Prostate gland (tissue), 2 donors: ENCODE measurements at regions not wholly inside any gene's neighbourhood (a gene's known extent, or its start where the extent isn't known, plus 50 kb on each side); places are given as distances from the start of the nearest gene placed in this dataset.

Experiments
- DNase-seq: peaks from one replicate; pipeline ENCODE4 v3.0.0-alpha.2; 2019; ENCODE audit warnings: low spot score
- H3K27ac ChIP-seq, 2 donors: fragments of 200-600 bp; sonication (generic); 2 replicates each; pipeline ENCODE4 v1.5.1; 2017 to 2019
- H3K27me3 ChIP-seq: fragments of 200-600 bp; sonication (generic); replicated peaks from 2 replicates; pipeline ENCODE4 v1.5.1; 2019; ENCODE audit not compliant: insufficient read depth
- H3K36me3 ChIP-seq, 2 donors: fragments of 200-600 bp; sonication (generic); 1 replicate in 1 of 2; 2 replicates in 1 of 2; pipeline versions ENCODE4 v1.5.1 to v1.8.1; 2017 to 2019
- H3K4me1 ChIP-seq: fragments of 200-600 bp; sonication (generic); replicated peaks from 2 replicates; pipeline ENCODE4 v1.5.1; 2019
- H3K4me3 ChIP-seq, 2 donors: fragments of 200-600 bp; sonication (generic); 2 replicates each; pipeline ENCODE4 v1.5.1; 2017 to 2019
- H3K9me3 ChIP-seq: fragments of 200-600 bp; sonication (generic); 2 replicates; pipeline ENCODE4 v1.5.1; 2017
- CTCF ChIP-seq, 4 experiments: fragments of 200-600 bp in 2 of 4; fragments of 450-650 bp in 2 of 4; sonication (generic) in 2 of 4; IDR thresholded peaks; 1 replicate in 3 of 4; 2 replicates in 1 of 4; pipeline ENCODE4 v1.5.1; 2016 to 2019; ENCODE audit warnings: antibody characterized with exemption in 4 of 4, mild to moderate bottlenecking in 2 of 4, moderate library complexity in 2 of 4
- POLR2A ChIP-seq: fragments of 450-650 bp; IDR thresholded peaks from one replicate; pipeline ENCODE4 v1.6.1; 2016; ENCODE audit warnings: antibody characterized with exemption, mild to moderate bottlenecking
- POLR2AphosphoS5 ChIP-seq: sonication (generic); formaldehyde crosslinking; IDR thresholded peaks from one replicate; pipeline ENCODE4 v1.6.1; 2017; ENCODE audit warnings: antibody characterized with exemption
- WGBS: methylation state at CpG from one replicate; pipeline ENCODE4 v1.1.5; 2018; 5-methylcytosine and 5-hydroxymethylcytosine counted together
- intact Hi-C: fragments of 100-400 bp; cut with DNase I; formaldehyde crosslinking; loops from one replicate; pipeline ENCODE4 v1.14.2; 2022

GRCh38 chr5:99865159-99865558 is 670.0 kb upstream of the FAM174A start:
- no peak for TF ChIP-seq POLR2A
- TF ChIP-seq POLR2AphosphoS5: no peak
- TF ChIP-seq CTCF (IDR thresholded peaks at IDR 0.05): no peak

GRCh38 chr5:99835791-99836190 is 699.4 kb upstream of the FAM174A start:
- no peak for DNase-seq
- Histone ChIP-seq H3K36me3 (no peaks in the 10 kb centered on the region), H3K27ac (no peak overlapping the region), H3K4me3 (no peak overlapping the region), H3K27me3 (no peaks in the 10 kb centered on the region), H3K4me1 (no peaks in the 10 kb centered on the region), H3K9me3 (no peaks in the 10 kb centered on the region)
- TF ChIP-seq POLR2AphosphoS5: no peak
- TF ChIP-seq CTCF (IDR thresholded peaks at IDR 0.05): no peak
- no peak for TF ChIP-seq POLR2A
- intact Hi-C loops: no loop called here
- 91% methylated on average over 4 of the region's 4 CpGs for WGBS

More at GRCh38 chr5:99865159-99865558, 670.0 kb upstream of the FAM174A start:
- intact Hi-C loops: no loop called here
- H3K36me3 ChIP-seq: no peaks in the 10 kb centered on the region
- H3K4me3 ChIP-seq: no peak overlapping the region
- DNase-seq: no peak
- no peak overlapping the region for H3K27ac ChIP-seq
- no peaks in the 10 kb centered on the region for H3K27me3 ChIP-seq
- no peaks in the 10 kb centered on the region for H3K9me3 ChIP-seq
- H3K4me1 ChIP-seq: no peaks in the 10 kb centered on the region

- no peaks in the 10 kb centered on the region for H3K4me1 ChIP-seq
- H3K27ac ChIP-seq: no peak overlapping the region
- TF ChIP-seq POLR2A: no peak
- TF ChIP-seq POLR2AphosphoS5: no peak
- no peak for TF ChIP-seq CTCF (IDR thresholded peaks at IDR 0.05)
- no peaks in the 10 kb centered on the region for H3K9me3 ChIP-seq
- 91% methylated on average over 2 of the region's 2 CpGs for WGBS
- intact Hi-C loops: no loop called here
- no peaks in the 10 kb centered on the region for H3K27me3 ChIP-seq
- DNase-seq: no peak
- no peak overlapping the region for H3K4me3 ChIP-seq
- no peaks in the 10 kb centered on the region for H3K36me3 ChIP-seq
These were observed 708.0 kb upstream of the FAM174A start for GRCh38 chr5:99827136-99827535.

GRCh38 chr5:99817796-99818195 is 717.4 kb upstream of the FAM174A start:
- intact Hi-C loops: no loop called here
- DNase-seq: no peak
- no peaks in the 10 kb centered on the region for H3K4me1 ChIP-seq
- TF ChIP-seq POLR2A: no peak
- TF ChIP-seq POLR2AphosphoS5: no peak
- 89% methylated on average over 17 of the region's 17 CpGs for WGBS
- no peaks in the 10 kb centered on the region for H3K36me3 ChIP-seq
- H3K27ac ChIP-seq: no peak overlapping the region
- no peaks in the 10 kb centered on the region for H3K9me3 ChIP-seq
- H3K4me3 ChIP-seq: no peak overlapping the region
- no peaks in the 10 kb centered on the region for H3K27me3 ChIP-seq

- H3K4me3 ChIP-seq: no peak overlapping the region
- no peak overlapping the region for H3K27ac ChIP-seq
- H3K9me3 ChIP-seq: no peaks in the 10 kb centered on the region
- no peaks in the 10 kb centered on the region for H3K27me3 ChIP-seq
- no peaks in the 10 kb centered on the region for H3K36me3 ChIP-seq
- intact Hi-C loops: no loop called here
- DNase-seq: no peak
- TF ChIP-seq CTCF (IDR thresholded peaks at IDR 0.05) (no peak), POLR2A (no peak), POLR2AphosphoS5 (no peak)
- 58% methylated on average over 3 of the region's 3 CpGs for WGBS
- no peaks in the 10 kb centered on the region for H3K4me1 ChIP-seq
These were observed 720.7 kb upstream of the FAM174A start for GRCh38 chr5:99814321-99815063.
